Esophagus muscularis mucosa (tissue), 4 donors: ENCODE measurements at regions not wholly inside any gene's neighbourhood (a gene's known extent, or its start where the extent isn't known, plus 50 kb on each side); places are given as distances from the start of the nearest gene placed in this dataset.

Experiments used
- EP300 ChIP-seq: sonication (generic); formaldehyde crosslinking; IDR thresholded peaks from one replicate; pipeline ENCODE4 v1.6.1; 2017; ENCODE audit warnings: antibody characterized with exemption
- POLR2A ChIP-seq: fragments of 450-650 bp; IDR thresholded peaks from one replicate; pipeline ENCODE4 v1.6.1; 2017; ENCODE audit warnings: antibody characterized with exemption, moderate library complexity, mild to moderate bottlenecking, low read depth
- POLR2AphosphoS5 ChIP-seq, 2 donors: sonication (generic); formaldehyde crosslinking; IDR thresholded peaks; one replicate each; pipeline ENCODE4 v1.6.1; 2017; ENCODE audit warnings: antibody characterized with exemption in 2 of 2
- TF ChIP-seq, protein P1 (sequence below), 3 experiments: fragments of 200-600 bp in 2 of 3; fragments of 450-650 bp in 1 of 3; sonication (generic) in 2 of 3; IDR thresholded peaks; one replicate each; pipeline ENCODE4 v1.5.1; 2017 to 2019; ENCODE audit warnings: antibody characterized with exemption in 3 of 3, mild to moderate bottlenecking in 2 of 3, moderate library complexity in 1 of 3

DNA sequence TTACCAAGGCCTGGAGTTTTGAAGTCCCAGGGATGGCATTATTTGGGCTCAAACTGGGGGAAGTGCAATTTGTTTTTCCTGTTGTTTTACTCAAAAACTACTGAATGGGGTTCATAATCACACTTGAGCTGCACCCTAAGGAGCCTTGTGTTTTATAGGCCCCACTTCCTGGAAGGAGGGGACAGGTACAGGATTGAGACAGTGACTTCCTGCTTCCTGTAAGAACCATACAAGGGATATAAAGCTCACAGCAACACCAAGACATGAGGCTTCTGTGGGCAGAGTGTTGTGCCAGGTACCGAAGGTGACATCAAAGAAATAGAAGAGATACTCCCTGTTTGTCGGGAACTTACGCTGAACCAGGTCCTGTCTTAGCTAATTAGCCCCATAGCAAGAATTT, 70.4 kb upstream of the SKOR2 start:
- no peak for TF ChIP-seq POLR2A
- TF ChIP-seq, protein P1, sequence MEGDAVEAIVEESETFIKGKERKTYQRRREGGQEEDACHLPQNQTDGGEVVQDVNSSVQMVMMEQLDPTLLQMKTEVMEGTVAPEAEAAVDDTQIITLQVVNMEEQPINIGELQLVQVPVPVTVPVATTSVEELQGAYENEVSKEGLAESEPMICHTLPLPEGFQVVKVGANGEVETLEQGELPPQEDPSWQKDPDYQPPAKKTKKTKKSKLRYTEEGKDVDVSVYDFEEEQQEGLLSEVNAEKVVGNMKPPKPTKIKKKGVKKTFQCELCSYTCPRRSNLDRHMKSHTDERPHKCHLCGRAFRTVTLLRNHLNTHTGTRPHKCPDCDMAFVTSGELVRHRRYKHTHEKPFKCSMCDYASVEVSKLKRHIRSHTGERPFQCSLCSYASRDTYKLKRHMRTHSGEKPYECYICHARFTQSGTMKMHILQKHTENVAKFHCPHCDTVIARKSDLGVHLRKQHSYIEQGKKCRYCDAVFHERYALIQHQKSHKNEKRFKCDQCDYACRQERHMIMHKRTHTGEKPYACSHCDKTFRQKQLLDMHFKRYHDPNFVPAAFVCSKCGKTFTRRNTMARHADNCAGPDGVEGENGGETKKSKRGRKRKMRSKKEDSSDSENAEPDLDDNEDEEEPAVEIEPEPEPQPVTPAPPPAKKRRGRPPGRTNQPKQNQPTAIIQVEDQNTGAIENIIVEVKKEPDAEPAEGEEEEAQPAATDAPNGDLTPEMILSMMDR (IDR thresholded peaks at IDR 0.05) = no peak
- no peak for TF ChIP-seq EP300
- no peak for TF ChIP-seq POLR2AphosphoS5 (IDR thresholded peaks at IDR 0.05)
